ENCODE measurements at regions not wholly inside any gene's neighbourhood (a gene's known extent, or its start where the extent isn't known, plus 50 kb on each side); places are given as distances from the start of the nearest gene placed in this dataset.
A peak's percentile ranks its signal among the peaks of the same experiment; 100 is the strongest.

- no peak for TF ChIP-seq CTCF (IDR thresholded peaks at IDR 0.05)
- TF ChIP-seq POLR2A (IDR thresholded peaks at IDR 0.05): peak; percentile 52
Measured at GRCh38 chr9:96048956-96049831, 173.7 kb downstream of the ERCC6L2 start.

Data from right lobe of liver (tissue), 4 donors.